Liver (tissue), 2 donors: ENCODE measurements at regions not wholly inside any gene's neighbourhood (a gene's known extent, or its start where the extent isn't known, plus 50 kb on each side); places are given as distances from the start of the nearest gene placed in this dataset.

Source experiments
- YY1 ChIP-seq: IDR thresholded peaks from 2 replicates; pipeline ENCODE4 v1.6.1; 2016; ENCODE audit warnings: antibody characterized with exemption, mild to moderate bottlenecking
- TF ChIP-seq, protein P1 (sequence below): fragments of 150-350 bp; IDR thresholded peaks from 2 replicates; pipeline ENCODE4 v1.5.1; 2017; ENCODE audit warnings: improper control_type of control experiment, low read depth, low read length; ENCODE audit not compliant: missing input control
- donor health status: healthy.

DNA sequence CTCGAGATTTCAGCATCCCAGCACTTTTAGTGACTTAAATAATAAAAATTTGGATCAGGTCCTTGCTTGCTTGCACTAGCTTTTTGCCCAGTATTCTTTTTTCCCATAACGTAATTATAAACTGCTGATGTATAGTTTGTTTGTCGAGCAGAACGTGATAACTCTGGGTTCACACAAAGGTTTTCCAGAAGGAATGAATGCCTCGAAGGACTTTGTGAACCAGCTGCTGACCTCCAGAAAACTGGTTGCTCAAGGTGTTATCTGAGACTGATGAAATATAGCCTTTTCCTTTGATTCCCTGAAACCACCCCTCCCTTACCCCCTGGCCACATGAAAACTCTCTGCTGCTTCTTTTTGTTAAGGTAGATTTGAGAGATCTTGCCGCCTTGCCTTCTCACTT is 229.1 kb upstream of the CARD18 start:
- no peak for TF ChIP-seq YY1
- TF ChIP-seq, protein P1, sequence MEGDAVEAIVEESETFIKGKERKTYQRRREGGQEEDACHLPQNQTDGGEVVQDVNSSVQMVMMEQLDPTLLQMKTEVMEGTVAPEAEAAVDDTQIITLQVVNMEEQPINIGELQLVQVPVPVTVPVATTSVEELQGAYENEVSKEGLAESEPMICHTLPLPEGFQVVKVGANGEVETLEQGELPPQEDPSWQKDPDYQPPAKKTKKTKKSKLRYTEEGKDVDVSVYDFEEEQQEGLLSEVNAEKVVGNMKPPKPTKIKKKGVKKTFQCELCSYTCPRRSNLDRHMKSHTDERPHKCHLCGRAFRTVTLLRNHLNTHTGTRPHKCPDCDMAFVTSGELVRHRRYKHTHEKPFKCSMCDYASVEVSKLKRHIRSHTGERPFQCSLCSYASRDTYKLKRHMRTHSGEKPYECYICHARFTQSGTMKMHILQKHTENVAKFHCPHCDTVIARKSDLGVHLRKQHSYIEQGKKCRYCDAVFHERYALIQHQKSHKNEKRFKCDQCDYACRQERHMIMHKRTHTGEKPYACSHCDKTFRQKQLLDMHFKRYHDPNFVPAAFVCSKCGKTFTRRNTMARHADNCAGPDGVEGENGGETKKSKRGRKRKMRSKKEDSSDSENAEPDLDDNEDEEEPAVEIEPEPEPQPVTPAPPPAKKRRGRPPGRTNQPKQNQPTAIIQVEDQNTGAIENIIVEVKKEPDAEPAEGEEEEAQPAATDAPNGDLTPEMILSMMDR: no peak
